SK-N-SH treated with all-trans-retinoic acid at 6 μM for 48 hours (cell line): ENCODE measurements at regions not wholly inside any gene's neighbourhood (a gene's known extent, or its start where the extent isn't known, plus 50 kb on each side); places are given as distances from the start of the nearest gene placed in this dataset.

ENCODE experiments used
- CREB5 ChIP-seq: fragments of 250-450 bp; sonication (Bioruptor Pico); IDR thresholded peaks from 2 replicates; pipeline ENCODE4 v1.5.1; 2020; ENCODE audit warnings: low read depth, mild to moderate bottlenecking, moderate library complexity
- SNAI2 ChIP-seq: fragments of 250-450 bp; sonication (Bioruptor Pico); IDR thresholded peaks from 2 replicates; pipeline ENCODE4 v1.5.0; 2020; ENCODE audit warnings: mild to moderate bottlenecking, moderate library complexity
- ZC3H10 ChIP-seq: fragments of 250-450 bp; sonication (Bioruptor Pico); IDR thresholded peaks from 2 replicates; pipeline ENCODE4 v1.5.1; 2021; ENCODE audit warnings: mild to moderate bottlenecking, moderate library complexity
- ZFP3 ChIP-seq: fragments of 250-450 bp; sonication (Bioruptor Pico); IDR thresholded peaks from 2 replicates; pipeline ENCODE4 v1.5.0; 2020; ENCODE audit warnings: mild to moderate bottlenecking, moderate library complexity

- TF ChIP-seq ZFP3 (CRISPR knock-in tag) (no peak), ZC3H10 (CRISPR knock-in tag) (no peak), CREB5 (CRISPR knock-in tag) (no peak), SNAI2 (no peak)
Measured at GRCh38 chr13:85230691-85231093, 568.5 kb downstream of the SLITRK6 start.
